ENCODE measurements at regions not wholly inside any gene's neighbourhood (a gene's known extent, or its start where the extent isn't known, plus 50 kb on each side); places are given as distances from the start of the nearest gene placed in this dataset.

DNA sequence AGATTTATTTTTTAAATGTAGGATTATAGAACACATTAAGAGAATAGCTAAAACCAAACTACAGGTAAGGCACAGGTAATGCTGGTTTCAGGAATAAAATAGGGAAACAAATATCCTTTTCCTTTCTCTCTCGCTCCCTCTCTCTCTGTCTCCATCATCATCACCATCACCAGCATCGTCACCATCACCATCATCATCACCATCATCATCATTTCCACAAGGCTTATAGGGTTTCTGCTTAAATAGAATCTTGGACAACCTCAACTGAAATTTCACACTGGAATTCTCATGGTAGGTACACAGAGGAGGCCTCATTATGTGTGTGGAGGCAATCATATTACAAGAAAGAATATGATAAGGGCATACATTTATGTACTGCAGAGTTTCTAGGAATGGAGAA lies 823.6 kb downstream of the MAFB start:
- ChIA-PET CTCF (interaction anchor here (0.6 kb wide), 1 partner anchor 870 kb away, joined by 3 read pairs; no protein-coding TSS in a partner anchor), POLR2A (no interaction called here)
- peaks cover 0 to 3% (median 0%) of the 10 kb centered on the region in 5 experiments for H3K27me3 ChIP-seq (replicated peaks in 2 of 5; ENCODE audit: control insufficient read depth in 4 of 5, insufficient read depth in 5 of 5, low read length in 4 of 5)
- H3K4me3 ChIP-seq (ENCODE audit: control insufficient read depth in 1 of 7, extremely low read depth in 1 of 7, insufficient read depth in 4 of 7, low read depth in 2 of 7, low read length in 6 of 7), result no peak overlapping the region
- H3K4me1 ChIP-seq (ENCODE audit: control extremely low read depth in 1 of 4, control insufficient read depth in 4 of 4, insufficient read depth in 4 of 4, low read length in 3 of 4), result no peaks in the 10 kb centered on the region
- no peak overlapping the region for H3K27ac ChIP-seq (ENCODE audit: insufficient read depth in 1 of 2, low read depth in 1 of 2, low read length in 2 of 2, poor library complexity in 1 of 2, severe bottlenecking in 2 of 2)
- H3K36me3 ChIP-seq (ENCODE audit: control insufficient read depth in 4 of 4, insufficient read depth in 4 of 4, low read length in 3 of 4), result no peaks in the 10 kb centered on the region
- no peaks in the 10 kb centered on the region for H3K9me3 ChIP-seq (ENCODE audit: control extremely low read depth in 1 of 5, control insufficient read depth in 4 of 5, insufficient read depth in 2 of 5, low read depth in 1 of 5, low read length in 4 of 5)
- WGBS (ENCODE audit: insufficient coverage), result no CpG with 5 or more reads among the region's 2 CpGs
- DNase-seq, result no peak

DNA sequence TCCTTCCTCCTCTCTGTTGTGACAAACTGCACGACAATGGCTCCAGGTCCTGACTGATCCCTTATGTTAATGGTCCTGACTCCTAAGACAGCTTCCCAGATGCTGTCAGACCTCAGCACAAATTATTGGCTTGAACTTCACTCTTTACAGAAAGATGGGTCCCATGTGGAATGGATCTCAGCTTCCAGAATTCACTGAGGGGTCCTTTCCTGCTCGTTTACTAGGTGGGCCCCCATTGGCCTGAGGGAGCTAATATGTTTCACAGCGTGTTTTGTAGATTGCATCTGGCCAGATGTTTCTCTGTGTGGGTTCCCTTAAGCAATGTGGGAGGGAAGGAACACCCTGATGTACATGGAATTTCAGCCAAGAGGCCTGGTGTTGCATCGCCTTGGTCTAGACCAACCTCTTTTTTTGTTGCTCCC lies 826.6 kb downstream of the MAFB start:
- CTCF ChIA-PET, result interaction anchor here (0.7 kb wide), 1 partner anchor 21 kb away, joined by 3 read pairs; no protein-coding TSS in a partner anchor

DNA sequence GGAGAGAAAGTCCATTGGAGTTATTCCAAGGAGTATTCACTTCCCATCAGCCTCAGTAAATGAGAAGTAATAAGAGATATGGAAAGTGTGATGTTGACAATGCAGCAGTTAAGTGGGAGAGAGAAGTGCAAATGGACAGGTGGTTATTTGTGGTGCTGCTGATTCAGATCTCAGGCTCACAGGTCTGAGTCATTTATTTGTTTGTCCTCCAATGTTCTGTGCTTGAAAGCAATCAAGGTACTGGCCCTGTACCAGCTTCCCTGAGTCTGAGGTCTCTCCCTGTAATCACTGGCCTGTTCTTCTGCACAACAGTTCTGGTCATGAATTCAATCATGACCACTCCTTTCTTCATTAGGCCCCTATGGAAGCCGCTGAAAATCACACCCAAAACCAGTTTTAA lies 827.7 kb downstream of the MAFB start:
- no peak overlapping the region for H3K27ac ChIP-seq (ENCODE audit: insufficient read depth in 1 of 2, low read depth in 1 of 2, low read length in 2 of 2, poor library complexity in 1 of 2, severe bottlenecking in 2 of 2)
- H3K36me3 ChIP-seq (ENCODE audit: control insufficient read depth in 4 of 4, insufficient read depth in 4 of 4, low read length in 3 of 4), result no peaks in the 10 kb centered on the region
- H3K27me3 ChIP-seq (replicated peaks in 2 of 5; ENCODE audit: control insufficient read depth in 4 of 5, insufficient read depth in 5 of 5, low read length in 4 of 5), result peaks cover 0 to 3% (median 0%) of the 10 kb centered on the region in 5 experiments
- ChIA-PET POLR2A (no interaction called here), CTCF (no interaction called here)
- WGBS (ENCODE audit: insufficient coverage), result 92% methylated on average over 1 of the region's 1 CpG
- no peaks in the 10 kb centered on the region for H3K4me1 ChIP-seq (ENCODE audit: control extremely low read depth in 1 of 4, control insufficient read depth in 4 of 4, insufficient read depth in 4 of 4, low read length in 3 of 4)
- no peak overlapping the region for H3K4me3 ChIP-seq (ENCODE audit: control insufficient read depth in 1 of 7, extremely low read depth in 1 of 7, insufficient read depth in 4 of 7, low read depth in 2 of 7, low read length in 6 of 7)
- H3K9me3 ChIP-seq (ENCODE audit: control extremely low read depth in 1 of 5, control insufficient read depth in 4 of 5, insufficient read depth in 2 of 5, low read depth in 1 of 5, low read length in 4 of 5), result no peaks in the 10 kb centered on the region
- DNase-seq, result no peak

More for the DNA sequence above, 826.6 kb downstream of the MAFB start:
- Histone ChIP-seq H3K36me3 (ENCODE audit: control insufficient read depth in 4 of 4, insufficient read depth in 4 of 4, low read length in 3 of 4) (no peaks in the 10 kb centered on the region), H3K27me3 (replicated peaks in 2 of 5; ENCODE audit: control insufficient read depth in 4 of 5, insufficient read depth in 5 of 5, low read length in 4 of 5) (peaks cover 0 to 3% (median 0%) of the 10 kb centered on the region in 5 experiments), H3K4me3 (ENCODE audit: control insufficient read depth in 1 of 7, extremely low read depth in 1 of 7, insufficient read depth in 4 of 7, low read depth in 2 of 7, low read length in 6 of 7) (no peak overlapping the region), H3K27ac (ENCODE audit: insufficient read depth in 1 of 2, low read depth in 1 of 2, low read length in 2 of 2, poor library complexity in 1 of 2, severe bottlenecking in 2 of 2) (no peak overlapping the region), H3K9me3 (ENCODE audit: control extremely low read depth in 1 of 5, control insufficient read depth in 4 of 5, insufficient read depth in 2 of 5, low read depth in 1 of 5, low read length in 4 of 5) (no peaks in the 10 kb centered on the region), H3K4me1 (ENCODE audit: control extremely low read depth in 1 of 4, control insufficient read depth in 4 of 4, insufficient read depth in 4 of 4, low read length in 3 of 4) (no peaks in the 10 kb centered on the region)
- WGBS (ENCODE audit: insufficient coverage), result 85% methylated on average over 4 of the region's 4 CpGs
- POLR2A ChIA-PET, result no interaction called here
- no peak for DNase-seq

DNA sequence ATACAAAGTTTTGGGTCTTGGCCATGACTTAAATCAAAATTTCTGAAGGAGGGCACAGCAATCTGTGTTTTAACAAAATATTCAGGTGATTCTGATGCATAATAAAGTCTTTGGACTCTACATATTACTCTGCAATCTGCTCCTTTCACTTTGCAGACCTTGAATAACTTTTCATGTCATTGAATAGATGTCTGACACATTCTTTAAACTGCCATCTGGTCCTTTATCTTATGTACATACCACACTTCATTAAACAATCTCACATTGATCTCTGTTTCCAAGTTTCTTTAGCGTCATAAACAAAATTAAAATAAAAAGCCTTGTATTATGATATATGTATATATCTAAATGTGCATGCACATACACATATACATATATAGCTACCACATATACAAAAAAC lies 831.2 kb downstream of the MAFB start:
- no peaks in the 10 kb centered on the region for H3K36me3 ChIP-seq (ENCODE audit: control insufficient read depth in 4 of 4, insufficient read depth in 4 of 4, low read length in 3 of 4)
- H3K9me3 ChIP-seq (ENCODE audit: control extremely low read depth in 1 of 5, control insufficient read depth in 4 of 5, insufficient read depth in 2 of 5, low read depth in 1 of 5, low read length in 4 of 5), result no peaks in the 10 kb centered on the region
- H3K27ac ChIP-seq (ENCODE audit: insufficient read depth in 1 of 2, low read depth in 1 of 2, low read length in 2 of 2, poor library complexity in 1 of 2, severe bottlenecking in 2 of 2), result no peak overlapping the region
- ChIA-PET POLR2A (no interaction called here), CTCF (no interaction called here)
- no peaks in the 10 kb centered on the region for H3K4me1 ChIP-seq (ENCODE audit: control extremely low read depth in 1 of 4, control insufficient read depth in 4 of 4, insufficient read depth in 4 of 4, low read length in 3 of 4)
- no peak for DNase-seq
- H3K27me3 ChIP-seq (replicated peaks in 2 of 5; ENCODE audit: control insufficient read depth in 4 of 5, insufficient read depth in 5 of 5, low read length in 4 of 5), result peaks cover 0 to 3% (median 0%) of the 10 kb centered on the region in 5 experiments
- H3K4me3 ChIP-seq (ENCODE audit: control insufficient read depth in 1 of 7, extremely low read depth in 1 of 7, insufficient read depth in 4 of 7, low read depth in 2 of 7, low read length in 6 of 7), result no peak overlapping the region
- WGBS (ENCODE audit: insufficient coverage), result no CpG with 5 or more reads among the region's 1 CpG

- H3K27ac ChIP-seq (ENCODE audit: insufficient read depth in 1 of 2, low read depth in 1 of 2, low read length in 2 of 2, poor library complexity in 1 of 2, severe bottlenecking in 2 of 2), result no peak overlapping the region
- ChIA-PET POLR2A (no interaction called here), CTCF (no interaction called here)
- H3K4me1 ChIP-seq (ENCODE audit: control extremely low read depth in 1 of 4, control insufficient read depth in 4 of 4, insufficient read depth in 4 of 4, low read length in 3 of 4), result no peaks in the 10 kb centered on the region
- no peaks in the 10 kb centered on the region for H3K36me3 ChIP-seq (ENCODE audit: control insufficient read depth in 4 of 4, insufficient read depth in 4 of 4, low read length in 3 of 4)
- H3K4me3 ChIP-seq (ENCODE audit: control insufficient read depth in 1 of 7, extremely low read depth in 1 of 7, insufficient read depth in 4 of 7, low read depth in 2 of 7, low read length in 6 of 7), result no peak overlapping the region
- whole genome bisulfite sequencing (ENCODE audit: insufficient coverage), result no CpG with 5 or more reads among the region's 1 CpG
- no peaks in the 10 kb centered on the region for H3K9me3 ChIP-seq (ENCODE audit: control extremely low read depth in 1 of 5, control insufficient read depth in 4 of 5, insufficient read depth in 2 of 5, low read depth in 1 of 5, low read length in 4 of 5)
- H3K27me3 ChIP-seq (replicated peaks in 2 of 5; ENCODE audit: control insufficient read depth in 4 of 5, insufficient read depth in 5 of 5, low read length in 4 of 5), result peaks cover 0 to 3% (median 0%) of the 10 kb centered on the region in 5 experiments
- DNase-seq, result no peak
Observed at GRCh38 chr20:39857187-39857586, 831.8 kb downstream of the MAFB start.

DNA sequence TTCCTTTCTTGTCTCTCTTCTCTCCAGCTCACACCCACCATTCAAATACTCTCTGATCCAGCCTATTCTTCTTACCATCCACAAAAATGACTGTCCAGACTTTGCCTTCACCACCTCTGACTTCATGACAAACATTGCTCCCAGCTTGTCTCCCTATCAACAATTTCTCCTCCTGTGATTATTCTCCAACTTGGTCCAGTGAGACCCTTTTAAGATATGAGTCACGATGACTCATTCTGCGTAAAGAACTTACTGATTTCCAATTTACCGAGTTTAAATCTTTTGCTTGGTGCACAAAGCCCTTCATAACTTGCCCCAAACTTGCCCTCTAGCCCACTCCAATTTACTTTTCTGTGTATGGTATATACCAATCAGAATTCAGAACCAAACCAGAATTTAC lies 833.2 kb downstream of the MAFB start:
- Histone ChIP-seq H3K9me3 (ENCODE audit: control extremely low read depth in 1 of 5, control insufficient read depth in 4 of 5, insufficient read depth in 2 of 5, low read depth in 1 of 5, low read length in 4 of 5) (no peaks in the 10 kb centered on the region), H3K4me3 (ENCODE audit: control insufficient read depth in 1 of 7, extremely low read depth in 1 of 7, insufficient read depth in 4 of 7, low read depth in 2 of 7, low read length in 6 of 7) (no peak overlapping the region), H3K4me1 (ENCODE audit: control extremely low read depth in 1 of 4, control insufficient read depth in 4 of 4, insufficient read depth in 4 of 4, low read length in 3 of 4) (no peaks in the 10 kb centered on the region), H3K27me3 (replicated peaks in 2 of 5; ENCODE audit: control insufficient read depth in 4 of 5, insufficient read depth in 5 of 5, low read length in 4 of 5) (no peaks in the 10 kb centered on the region), H3K36me3 (ENCODE audit: control insufficient read depth in 4 of 4, insufficient read depth in 4 of 4, low read length in 3 of 4) (no peaks in the 10 kb centered on the region), H3K27ac (ENCODE audit: insufficient read depth in 1 of 2, low read depth in 1 of 2, low read length in 2 of 2, poor library complexity in 1 of 2, severe bottlenecking in 2 of 2) (no peak overlapping the region)
- WGBS (ENCODE audit: insufficient coverage), result 93% methylated on average over 3 of the region's 3 CpGs
- DNase-seq, result no peak
- POLR2A ChIA-PET, result no interaction called here
- CTCF ChIA-PET, result no interaction called here

- no peaks in the 10 kb centered on the region for H3K9me3 ChIP-seq (ENCODE audit: control extremely low read depth in 1 of 5, control insufficient read depth in 4 of 5, insufficient read depth in 2 of 5, low read depth in 1 of 5, low read length in 4 of 5)
- no CpG with 5 or more reads among the region's 1 CpG for WGBS (ENCODE audit: insufficient coverage)
- no peaks in the 10 kb centered on the region for H3K4me1 ChIP-seq (ENCODE audit: control extremely low read depth in 1 of 4, control insufficient read depth in 4 of 4, insufficient read depth in 4 of 4, low read length in 3 of 4)
- no peaks in the 10 kb centered on the region for H3K27me3 ChIP-seq (replicated peaks in 2 of 5; ENCODE audit: control insufficient read depth in 4 of 5, insufficient read depth in 5 of 5, low read length in 4 of 5)
- DNase-seq, result no peak
- CTCF ChIA-PET, result no interaction called here
- H3K27ac ChIP-seq (ENCODE audit: insufficient read depth in 1 of 2, low read depth in 1 of 2, low read length in 2 of 2, poor library complexity in 1 of 2, severe bottlenecking in 2 of 2), result no peak overlapping the region
- no peaks in the 10 kb centered on the region for H3K36me3 ChIP-seq (ENCODE audit: control insufficient read depth in 4 of 4, insufficient read depth in 4 of 4, low read length in 3 of 4)
- H3K4me3 ChIP-seq (ENCODE audit: control insufficient read depth in 1 of 7, extremely low read depth in 1 of 7, insufficient read depth in 4 of 7, low read depth in 2 of 7, low read length in 6 of 7), result no peak overlapping the region
- POLR2A ChIA-PET, result no interaction called here
Observed at GRCh38 chr20:39855056-39855455, 834.0 kb downstream of the MAFB start.

Measured in common myeloid progenitor, CD34-positive (primary cell).